ENCODE measurements at regions not wholly inside any gene's neighbourhood (a gene's known extent, or its start where the extent isn't known, plus 50 kb on each side); places are given as distances from the start of the nearest gene placed in this dataset.

DNA sequence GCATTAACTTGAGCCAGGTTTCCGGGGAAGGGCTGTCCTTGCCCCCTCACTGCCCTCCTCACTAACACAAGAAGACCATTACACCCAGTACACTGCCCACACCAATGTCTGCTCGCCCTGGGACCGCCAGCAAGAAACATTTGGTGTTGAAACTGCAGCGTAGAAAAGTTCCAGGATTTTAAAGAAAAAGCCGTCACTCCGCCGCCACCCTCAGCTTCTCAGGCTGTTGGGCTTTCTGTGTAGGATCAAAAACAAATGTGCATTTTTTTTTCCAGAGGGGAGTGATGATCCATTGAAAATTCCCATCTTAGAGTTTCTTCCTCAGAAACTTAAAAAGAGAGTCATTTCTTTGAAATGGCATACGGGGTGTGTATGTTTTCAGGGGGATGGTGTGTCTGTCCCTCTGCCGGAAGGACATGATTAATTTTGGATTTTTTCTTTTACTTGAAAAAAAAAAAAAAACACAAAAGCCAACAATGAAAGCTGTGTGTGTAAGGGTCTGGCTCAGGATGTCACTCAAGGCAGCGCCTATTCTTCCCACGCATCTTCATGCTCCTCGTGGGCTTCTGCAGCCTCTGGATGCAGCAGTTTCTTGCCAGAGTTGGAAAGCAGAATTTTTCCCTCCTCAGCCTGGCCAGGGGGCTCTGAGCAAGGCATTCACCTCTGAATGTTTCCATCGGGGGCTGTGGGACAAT is 184.9 kb downstream of the GLI2 start:
- no peaks in the 10 kb centered on the region for H3K27me3 ChIP-seq (ENCODE audit: control insufficient read depth in 1 of 2, insufficient read depth in 2 of 2, low read length in 2 of 2)
- H3K4me3 ChIP-seq (ENCODE audit: low read length in 2 of 2), result no peak overlapping the region
- H3K4me1 ChIP-seq (ENCODE audit: control insufficient read depth, insufficient read depth, low read length), result peaks cover 24% of the 10 kb centered on the region
- peaks cover 8 to 9% of the 10 kb centered on the region in 2 donors for H3K36me3 ChIP-seq (ENCODE audit: control insufficient read depth in 2 of 2, insufficient read depth in 2 of 2, low read length in 2 of 2)
- H3K9ac ChIP-seq (ENCODE audit: low read length in 2 of 2), result no peak overlapping the region
- no peaks in the 10 kb centered on the region for H3K9me3 ChIP-seq (ENCODE audit: control insufficient read depth in 2 of 2, low read length in 2 of 2)
- no peak overlapping the region for H3K27ac ChIP-seq (ENCODE audit: low read length)

DNA sequence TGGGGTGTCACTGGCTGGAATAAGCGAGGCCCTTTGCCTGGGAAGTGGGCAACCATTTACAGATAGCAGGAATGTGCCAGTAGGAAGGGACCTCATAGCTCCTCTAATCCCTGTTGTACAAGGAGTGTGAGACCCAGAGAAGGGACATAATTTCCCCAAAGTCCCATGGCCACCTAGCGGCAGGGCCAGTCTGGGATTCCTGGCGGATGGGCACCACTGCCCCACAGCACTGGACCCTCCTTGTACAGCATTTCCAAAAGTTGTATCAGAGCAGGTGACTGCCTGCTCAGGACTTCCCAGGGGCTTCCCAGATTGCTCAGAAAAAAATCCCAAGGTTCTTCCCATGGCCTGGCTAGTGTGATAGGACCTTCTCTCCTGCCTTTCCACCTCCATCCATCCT is 185.8 kb downstream of the GLI2 start:
- H3K27ac ChIP-seq (ENCODE audit: low read length), result no peak overlapping the region
- H3K9ac ChIP-seq (ENCODE audit: low read length in 2 of 2), result no peak overlapping the region
- no peak overlapping the region for H3K4me3 ChIP-seq (ENCODE audit: low read length in 2 of 2)
- H3K27me3 ChIP-seq (ENCODE audit: control insufficient read depth in 1 of 2, insufficient read depth in 2 of 2, low read length in 2 of 2), result no peaks in the 10 kb centered on the region
- peaks cover 19% of the 10 kb centered on the region for H3K4me1 ChIP-seq (ENCODE audit: control insufficient read depth, insufficient read depth, low read length)
- no peaks in the 10 kb centered on the region for H3K9me3 ChIP-seq (ENCODE audit: control insufficient read depth in 2 of 2, low read length in 2 of 2)
- H3K36me3 ChIP-seq (ENCODE audit: control insufficient read depth in 2 of 2, insufficient read depth in 2 of 2, low read length in 2 of 2), result peaks cover 8 to 9% of the 10 kb centered on the region in 2 donors

DNA sequence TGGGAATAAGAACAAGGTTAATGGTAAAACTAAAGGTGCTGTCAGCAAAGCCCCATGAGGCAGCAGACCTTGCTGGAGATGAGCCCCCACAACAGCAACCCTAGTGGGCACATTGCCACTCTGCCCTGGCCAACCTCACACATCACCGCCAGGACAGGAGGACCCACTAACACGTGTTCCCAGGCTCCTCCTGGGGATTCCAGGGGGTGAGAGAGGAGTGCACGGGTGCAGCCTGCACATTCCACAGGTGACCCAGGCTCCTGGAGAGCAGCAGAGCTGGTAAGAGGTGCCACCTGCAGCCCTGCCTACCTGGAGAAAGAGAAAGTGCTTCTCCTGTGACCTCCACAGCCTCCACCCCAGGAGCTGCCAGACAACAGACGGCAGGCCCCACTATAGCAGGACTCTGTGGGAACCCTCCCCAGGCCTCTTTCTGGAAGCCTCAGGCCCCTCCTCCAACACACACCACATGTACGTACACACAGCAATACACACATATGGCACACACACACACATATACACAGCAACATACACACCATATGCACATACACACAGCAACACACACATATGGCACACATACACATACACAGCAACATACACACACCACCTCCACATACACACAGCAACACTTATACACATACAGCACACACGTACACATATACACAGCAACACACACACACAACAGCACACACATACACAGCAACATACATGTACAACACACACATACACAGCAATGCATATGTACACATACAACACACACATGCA is 187.1 kb downstream of the GLI2 start:
- H3K27me3 ChIP-seq (ENCODE audit: control insufficient read depth in 1 of 2, insufficient read depth in 2 of 2, low read length in 2 of 2), result no peaks in the 10 kb centered on the region
- no peaks in the 10 kb centered on the region for H3K9me3 ChIP-seq (ENCODE audit: control insufficient read depth in 2 of 2, low read length in 2 of 2)
- peaks cover 15% of the 10 kb centered on the region for H3K4me1 ChIP-seq (ENCODE audit: control insufficient read depth, insufficient read depth, low read length)
- no peak overlapping the region for H3K9ac ChIP-seq (ENCODE audit: low read length in 2 of 2)
- peaks cover 8 to 11% of the 10 kb centered on the region in 2 donors for H3K36me3 ChIP-seq (ENCODE audit: control insufficient read depth in 2 of 2, insufficient read depth in 2 of 2, low read length in 2 of 2)
- no peak overlapping the region for H3K4me3 ChIP-seq (ENCODE audit: low read length in 2 of 2)
- no peak overlapping the region for H3K27ac ChIP-seq (ENCODE audit: low read length)

DNA sequence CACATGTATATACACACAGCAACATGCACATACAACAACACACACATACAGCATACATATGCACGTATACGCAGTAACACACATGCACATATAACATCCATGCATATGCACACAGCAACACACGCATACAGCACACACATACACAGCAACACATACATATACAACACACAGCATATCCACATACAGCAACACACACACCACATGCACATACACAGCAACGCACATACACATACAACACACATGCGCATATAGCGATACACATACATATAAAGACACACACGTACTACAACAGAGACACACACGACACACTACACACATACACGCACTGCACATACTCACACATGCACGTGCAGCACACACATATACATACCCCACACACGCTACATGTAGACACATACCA is 187.8 kb downstream of the GLI2 start:
- Histone ChIP-seq H3K27ac (ENCODE audit: low read length) (no peak overlapping the region), H3K4me3 (ENCODE audit: low read length in 2 of 2) (no peak overlapping the region), H3K36me3 (ENCODE audit: control insufficient read depth in 2 of 2, insufficient read depth in 2 of 2, low read length in 2 of 2) (peaks cover 8 to 13% of the 10 kb centered on the region in 2 donors), H3K27me3 (ENCODE audit: control insufficient read depth in 1 of 2, insufficient read depth in 2 of 2, low read length in 2 of 2) (no peaks in the 10 kb centered on the region), H3K9ac (ENCODE audit: low read length in 2 of 2) (no peak overlapping the region), H3K9me3 (ENCODE audit: control insufficient read depth in 2 of 2, low read length in 2 of 2) (no peaks in the 10 kb centered on the region), H3K4me1 (ENCODE audit: control insufficient read depth, insufficient read depth, low read length) (peaks cover 15% of the 10 kb centered on the region)

DNA sequence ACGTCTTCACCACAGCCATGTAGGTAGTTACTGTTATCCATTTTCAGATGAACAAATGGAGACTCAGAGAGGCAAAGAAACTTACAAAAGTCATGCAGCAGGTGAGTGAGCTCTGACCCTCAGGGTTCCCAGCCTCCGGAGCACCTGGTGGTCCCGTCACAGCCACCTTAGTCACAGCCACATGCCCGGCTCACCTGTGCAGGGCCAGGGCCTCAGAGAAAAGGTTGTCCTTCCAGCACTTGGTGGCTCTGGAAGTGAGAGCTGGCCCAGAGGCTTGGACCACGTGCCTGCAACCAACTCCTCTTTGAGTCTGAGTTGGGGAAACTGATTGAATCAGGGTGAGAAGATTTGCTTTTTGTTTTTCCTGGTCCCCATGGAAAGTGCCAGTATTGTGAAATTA is 189.3 kb downstream of the GLI2 start:
- H3K36me3 ChIP-seq (ENCODE audit: control insufficient read depth in 2 of 2, insufficient read depth in 2 of 2, low read length in 2 of 2), result peaks cover 8 to 13% of the 10 kb centered on the region in 2 donors
- H3K9ac ChIP-seq (ENCODE audit: low read length in 2 of 2), result no peak overlapping the region
- H3K4me1 ChIP-seq (ENCODE audit: control insufficient read depth, insufficient read depth, low read length), result peaks cover 11% of the 10 kb centered on the region
- H3K27ac ChIP-seq (ENCODE audit: low read length), result no peak overlapping the region
- no peaks in the 10 kb centered on the region for H3K27me3 ChIP-seq (ENCODE audit: control insufficient read depth in 1 of 2, insufficient read depth in 2 of 2, low read length in 2 of 2)
- H3K4me3 ChIP-seq (ENCODE audit: low read length in 2 of 2), result no peak overlapping the region
- no peaks in the 10 kb centered on the region for H3K9me3 ChIP-seq (ENCODE audit: control insufficient read depth in 2 of 2, low read length in 2 of 2)

DNA sequence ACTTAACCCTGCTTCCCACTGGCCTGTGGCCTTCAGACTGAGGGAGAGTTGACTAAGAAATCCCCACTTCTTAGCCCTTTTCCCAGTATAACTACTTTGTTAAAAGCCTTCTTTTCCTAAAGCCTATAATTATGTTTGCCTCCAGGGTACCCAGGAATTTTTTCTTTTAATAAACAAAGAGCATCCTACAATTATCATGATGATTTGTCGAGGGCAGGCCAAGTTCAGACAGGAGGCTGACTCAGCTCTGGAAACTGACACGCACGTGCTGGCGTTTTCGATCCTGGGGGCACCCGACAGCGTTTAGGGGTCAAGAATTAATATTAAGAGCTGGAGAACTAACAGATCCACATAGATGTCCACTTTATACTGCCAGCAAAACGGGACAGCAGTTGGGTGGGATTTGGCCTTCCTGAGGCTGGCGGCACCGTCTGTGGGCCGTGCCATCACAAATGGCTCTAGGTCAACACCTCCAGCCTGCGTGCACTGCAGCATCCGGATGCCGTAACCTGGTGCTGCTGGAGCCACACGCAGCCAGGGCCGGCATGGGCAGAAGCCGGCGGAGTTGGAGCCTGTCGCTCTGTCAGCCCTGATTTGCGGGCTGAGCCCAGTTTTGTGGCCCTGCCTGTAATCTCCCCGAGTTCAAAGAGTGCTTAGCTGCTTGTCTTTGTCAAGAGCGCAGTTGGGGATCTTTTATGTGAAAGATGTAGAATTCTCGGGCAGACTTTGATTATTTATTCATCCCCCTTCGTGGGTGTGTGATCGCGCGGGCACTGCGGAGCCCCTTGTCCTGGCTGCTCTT is 191.0 kb downstream of the GLI2 start:
- H3K9ac ChIP-seq (ENCODE audit: low read length in 2 of 2), result no peak overlapping the region
- peaks cover 2% of the 10 kb centered on the region for H3K4me1 ChIP-seq (ENCODE audit: control insufficient read depth, insufficient read depth, low read length)
- H3K36me3 ChIP-seq (ENCODE audit: control insufficient read depth in 2 of 2, insufficient read depth in 2 of 2, low read length in 2 of 2), result peaks cover 8 to 20% of the 10 kb centered on the region in 2 donors
- H3K27ac ChIP-seq (ENCODE audit: low read length), result no peak overlapping the region
- no peaks in the 10 kb centered on the region for H3K27me3 ChIP-seq (ENCODE audit: control insufficient read depth in 1 of 2, insufficient read depth in 2 of 2, low read length in 2 of 2)
- H3K9me3 ChIP-seq (ENCODE audit: control insufficient read depth in 2 of 2, low read length in 2 of 2), result peaks cover 0 to 4% of the 10 kb centered on the region in 2 donors
- H3K4me3 ChIP-seq (ENCODE audit: low read length in 2 of 2), result no peak overlapping the region

DNA sequence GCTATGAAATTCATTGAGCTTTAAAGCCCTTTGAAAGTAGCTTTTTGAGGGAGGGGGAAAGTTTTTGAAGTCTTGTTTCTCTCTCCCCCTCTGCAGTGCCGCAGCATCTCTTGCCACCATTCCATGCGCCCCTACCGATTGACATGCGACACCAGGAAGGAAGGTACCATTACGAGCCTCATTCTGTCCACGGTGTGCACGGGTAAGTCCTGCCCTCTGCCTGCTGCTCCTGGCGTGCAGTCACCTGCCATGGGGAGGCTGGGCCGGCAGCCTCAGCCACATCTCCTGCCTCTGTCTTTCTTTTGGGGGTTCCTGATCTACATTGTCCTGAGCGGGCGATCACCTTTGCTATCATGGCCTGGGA is 191.6 kb downstream of the GLI2 start:
- Histone ChIP-seq H3K9me3 (ENCODE audit: control insufficient read depth in 2 of 2, low read length in 2 of 2) (peaks cover 0 to 4% of the 10 kb centered on the region in 2 donors), H3K27ac (ENCODE audit: low read length) (no peak overlapping the region), H3K27me3 (ENCODE audit: control insufficient read depth in 1 of 2, insufficient read depth in 2 of 2, low read length in 2 of 2) (no peaks in the 10 kb centered on the region), H3K9ac (ENCODE audit: low read length in 2 of 2) (no peak overlapping the region), H3K4me1 (ENCODE audit: control insufficient read depth, insufficient read depth, low read length) (peaks cover 2% of the 10 kb centered on the region), H3K36me3 (ENCODE audit: control insufficient read depth in 2 of 2, insufficient read depth in 2 of 2, low read length in 2 of 2) (peaks cover 8 to 20% of the 10 kb centered on the region in 2 donors), H3K4me3 (ENCODE audit: low read length in 2 of 2) (no peak overlapping the region)

DNA sequence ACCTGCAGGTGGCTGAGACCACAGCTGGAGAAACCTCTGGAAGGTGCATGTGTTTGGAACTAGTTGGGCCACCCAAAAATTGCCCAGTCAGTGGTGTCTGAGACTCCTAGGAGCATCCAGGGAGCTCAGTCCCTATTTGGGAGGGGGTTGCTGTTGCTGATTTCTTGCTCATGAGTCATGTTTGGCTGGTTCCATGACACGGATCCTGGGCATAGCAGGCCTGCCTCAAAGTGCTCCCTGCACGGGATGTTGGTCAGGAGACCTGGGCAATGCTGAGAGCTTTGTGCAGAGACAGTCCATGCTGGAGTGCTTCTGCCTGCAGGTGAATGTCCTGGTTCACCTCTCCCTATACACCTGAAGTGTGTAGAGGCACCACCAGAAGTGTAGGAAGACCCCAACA is 194.2 kb downstream of the GLI2 start:
- Histone ChIP-seq H3K9ac (ENCODE audit: low read length in 2 of 2) (no peak overlapping the region), H3K4me1 (ENCODE audit: control insufficient read depth, insufficient read depth, low read length) (peaks cover 14% of the 10 kb centered on the region), H3K27me3 (ENCODE audit: control insufficient read depth in 1 of 2, insufficient read depth in 2 of 2, low read length in 2 of 2) (no peaks in the 10 kb centered on the region), H3K27ac (ENCODE audit: low read length) (no peak overlapping the region), H3K36me3 (ENCODE audit: control insufficient read depth in 2 of 2, insufficient read depth in 2 of 2, low read length in 2 of 2) (peaks cover 0 to 11% of the 10 kb centered on the region in 2 donors), H3K9me3 (ENCODE audit: control insufficient read depth in 2 of 2, low read length in 2 of 2) (peaks cover 0 to 4% of the 10 kb centered on the region in 2 donors), H3K4me3 (ENCODE audit: low read length in 2 of 2) (no peak overlapping the region)

DNA sequence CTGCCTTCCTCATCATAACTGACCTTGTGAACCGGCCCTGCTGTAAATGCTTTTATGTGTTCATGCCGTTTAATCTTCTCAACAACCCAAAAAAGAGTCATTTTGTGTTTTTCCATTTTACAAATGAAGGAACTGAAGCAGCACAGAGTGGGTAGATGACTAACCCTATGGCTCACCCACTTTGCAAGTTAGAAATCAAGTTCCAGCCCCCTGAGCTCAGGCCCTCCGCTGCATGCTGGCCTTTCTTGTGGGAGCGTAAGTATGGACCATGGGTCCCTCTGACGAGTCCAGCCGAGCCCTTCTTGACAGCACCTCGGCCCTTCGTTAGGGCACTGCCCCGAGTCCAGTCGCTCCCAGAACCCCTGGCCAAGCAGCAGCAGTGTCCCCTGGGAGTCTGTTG is 194.6 kb downstream of the GLI2 start:
- Histone ChIP-seq H3K36me3 (ENCODE audit: control insufficient read depth in 2 of 2, insufficient read depth in 2 of 2, low read length in 2 of 2) (peaks cover 0 to 11% of the 10 kb centered on the region in 2 donors), H3K27me3 (ENCODE audit: control insufficient read depth in 1 of 2, insufficient read depth in 2 of 2, low read length in 2 of 2) (no peaks in the 10 kb centered on the region), H3K9ac (ENCODE audit: low read length in 2 of 2) (no peak overlapping the region), H3K4me1 (ENCODE audit: control insufficient read depth, insufficient read depth, low read length) (peaks cover 18% of the 10 kb centered on the region), H3K27ac (ENCODE audit: low read length) (no peak overlapping the region), H3K9me3 (ENCODE audit: control insufficient read depth in 2 of 2, low read length in 2 of 2) (peaks cover 0 to 4% of the 10 kb centered on the region in 2 donors), H3K4me3 (ENCODE audit: low read length in 2 of 2) (no peak overlapping the region)

DNA sequence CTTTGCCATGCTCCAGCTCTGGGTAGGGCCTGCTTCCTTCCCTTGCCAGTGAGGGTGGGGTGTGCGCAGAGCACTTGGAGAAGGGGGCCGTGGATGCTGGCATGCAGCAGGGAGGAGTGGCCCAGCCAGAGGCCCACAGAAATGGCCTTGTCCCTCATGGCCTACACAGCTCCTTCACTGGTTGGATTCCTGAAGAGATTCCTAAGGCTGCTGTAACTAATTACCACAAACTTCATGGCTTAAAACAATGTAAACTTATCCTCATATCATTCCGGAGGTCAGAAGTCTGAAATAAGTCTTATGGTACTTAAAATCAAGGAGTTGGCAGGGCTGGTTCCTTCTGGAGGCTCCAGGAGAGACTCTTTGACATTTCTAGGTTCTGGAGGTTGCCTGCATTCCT is 195.2 kb downstream of the GLI2 start:
- no peaks in the 10 kb centered on the region for H3K27me3 ChIP-seq (ENCODE audit: control insufficient read depth in 1 of 2, insufficient read depth in 2 of 2, low read length in 2 of 2)
- H3K36me3 ChIP-seq (ENCODE audit: control insufficient read depth in 2 of 2, insufficient read depth in 2 of 2, low read length in 2 of 2), result peaks cover 0 to 11% of the 10 kb centered on the region in 2 donors
- H3K27ac ChIP-seq (ENCODE audit: low read length), result no peak overlapping the region
- H3K9ac ChIP-seq (ENCODE audit: low read length in 2 of 2), result no peak overlapping the region
- no peak overlapping the region for H3K4me3 ChIP-seq (ENCODE audit: low read length in 2 of 2)
- peaks cover 0 to 4% of the 10 kb centered on the region in 2 donors for H3K9me3 ChIP-seq (ENCODE audit: control insufficient read depth in 2 of 2, low read length in 2 of 2)
- peaks cover 24% of the 10 kb centered on the region for H3K4me1 ChIP-seq (ENCODE audit: control insufficient read depth, insufficient read depth, low read length)
